Kidney (tissue), 13 donors: ENCODE measurements at regions not wholly inside any gene's neighbourhood (a gene's known extent, or its start where the extent isn't known, plus 50 kb on each side); places are given as distances from the start of the nearest gene placed in this dataset.

ENCODE experiments used
- DNase-seq, 5 donors: peaks; one replicate each; pipeline ENCODE4 v3.0.0-alpha.2; 2013 to 2020
- FAIRE-seq: peaks from 2 replicates; lab custom pipeline; 2012; peaks lifted over from hg19 to GRCh38; lab: Jason Lieb, UNC
- H3K27ac ChIP-seq, 2 donors: one replicate each; pipeline ENCODE4 v1.7.0; 2013; ENCODE audit warnings: low read depth in 2 of 2, low read length in 2 of 2, inconsistent platforms in 1 of 2
- H3K27me3 ChIP-seq: one replicate; pipeline ENCODE4 v1.7.1; 2013; ENCODE audit warnings: low read length, inconsistent platforms; ENCODE audit not compliant: control insufficient read depth, insufficient read depth
- H3K36me3 ChIP-seq, 3 donors: one replicate each; pipeline versions ENCODE4 v1.7.0 to v1.7.1; 2013; ENCODE audit warnings: low read length in 3 of 3, control low read depth in 1 of 3, inconsistent platforms in 1 of 3; ENCODE audit not compliant: insufficient read depth in 3 of 3, control insufficient read depth in 2 of 3
- H3K4me1 ChIP-seq, 3 donors: one replicate each; pipeline versions ENCODE4 v1.7.0 to v1.7.1; 2013; ENCODE audit warnings: low read length in 3 of 3, inconsistent platforms in 1 of 3, low read depth in 1 of 3; ENCODE audit not compliant: control insufficient read depth in 2 of 3, insufficient read depth in 2 of 3
- H3K4me3 ChIP-seq, 3 donors: one replicate each; pipeline versions ENCODE4 v1.7.0 to v1.8.1; 2013; ENCODE audit warnings: low read length in 3 of 3, control low read depth in 1 of 3, inconsistent platforms in 1 of 3
- H3K9ac ChIP-seq, 3 donors: one replicate each; pipeline versions ENCODE4 v1.7.0 to v1.7.1; 2013; ENCODE audit warnings: low read length in 3 of 3, control low read depth in 1 of 3, inconsistent platforms in 1 of 3
- H3K9me3 ChIP-seq, 3 donors: one replicate each; pipeline versions ENCODE4 v1.7.0 to v1.7.1; 2013; ENCODE audit warnings: low read length in 3 of 3, control low read depth in 1 of 3, inconsistent platforms in 1 of 3; ENCODE audit not compliant: control insufficient read depth in 2 of 3, insufficient read depth in 1 of 3
- CTCF ChIP-seq: IDR thresholded peaks from 3 replicates; pipeline ENCODE4 v1.5.1; 2012; ENCODE audit warnings: mild to moderate bottlenecking, moderate library complexity, borderline replicate concordance; ENCODE audit not compliant: insufficient read depth; ENCODE audit errors: extremely low read depth
- intact Hi-C: fragments of 100-400 bp; cut with DNase I; formaldehyde crosslinking; loops from one replicate; pipeline ENCODE4 v1.11.1; 2022
- donor health status: control.
- donor health status: control.
- donor health status: control.
- donor health status: control.
- donor health status: control.
- donor health status: DM: yes; HTN: yes; CAD: no.
- donor health status: Normal renal cell carcinoma (clear cell type).

- H3K36me3 ChIP-seq: no peaks in the 10 kb centered on the region
- no peak overlapping the region for H3K27ac ChIP-seq
- no peak overlapping the region for H3K9ac ChIP-seq
- no peaks in the 10 kb centered on the region for H3K27me3 ChIP-seq
- FAIRE-seq (no peak), DNase-seq (peak in 4 of 5 donors; percentile 44 to 82 (median 66))
- intact Hi-C loops: no loop called here
- no peak overlapping the region for H3K4me3 ChIP-seq
- no peaks in the 10 kb centered on the region for H3K4me1 ChIP-seq
- no peak for TF ChIP-seq CTCF
- H3K9me3 ChIP-seq: peaks cover 0 to 6% (median 0%) of the 10 kb centered on the region in 3 donors
Observed at GRCh38 chr10:78116361-78116760, 82.7 kb downstream of the RPS24 start.

GRCh38 chr10:78118591-78118990 lies 84.9 kb downstream of the RPS24 start:
- no peak for FAIRE-seq
- Histone ChIP-seq H3K4me3 (no peak overlapping the region), H3K4me1 (no peaks in the 10 kb centered on the region), H3K9ac (no peak overlapping the region), H3K27ac (no peak overlapping the region), H3K9me3 (peaks cover 0 to 25% (median 13%) of the 10 kb centered on the region in 3 donors), H3K36me3 (no peaks in the 10 kb centered on the region), H3K27me3 (no peaks in the 10 kb centered on the region)
- no peak for TF ChIP-seq CTCF
- peak in 2 of 5 donors; percentile 60 to 73 for DNase-seq
- intact Hi-C loops: no loop called here

GRCh38 chr10:78121801-78122200 lies 88.1 kb downstream of the RPS24 start:
- Histone ChIP-seq H3K4me3 (no peak overlapping the region), H3K27ac (no peak overlapping the region), H3K9me3 (peaks cover 0 to 26% (median 13%) of the 10 kb centered on the region in 3 donors), H3K27me3 (no peaks in the 10 kb centered on the region), H3K36me3 (no peaks in the 10 kb centered on the region), H3K4me1 (no peaks in the 10 kb centered on the region), H3K9ac (no peak overlapping the region)
- intact Hi-C loops: no loop called here
- no peak for TF ChIP-seq CTCF
- DNase-seq: no peak
- no peak for FAIRE-seq

GRCh38 chr10:78124167-78124566 lies 90.5 kb downstream of the RPS24 start:
- Histone ChIP-seq H3K4me3 (no peak overlapping the region), H3K9ac (no peak overlapping the region), H3K9me3 (peaks cover 0 to 23% (median 13%) of the 10 kb centered on the region in 3 donors), H3K36me3 (no peaks in the 10 kb centered on the region), H3K4me1 (no peaks in the 10 kb centered on the region), H3K27ac (no peak overlapping the region), H3K27me3 (no peaks in the 10 kb centered on the region)
- intact Hi-C loops: no loop called here
- TF ChIP-seq CTCF: no peak
- no peak for FAIRE-seq
- no peak for DNase-seq
